Astrocyte (in vitro differentiated cells and primary cell): ENCODE measurements at regions not wholly inside any gene's neighbourhood (a gene's known extent, or its start where the extent isn't known, plus 50 kb on each side); places are given as distances from the start of the nearest gene placed in this dataset.

Experiments used
- DNase-seq: peaks from one replicate; pipeline ENCODE4 v3.0.0-alpha.2; 2010; ENCODE audit warnings: low read depth
- FAIRE-seq: peaks from 2 replicates; lab custom pipeline; 2011; peaks lifted over from hg19 to GRCh38; lab: Jason Lieb, UNC
- H2AFZ ChIP-seq: 2 replicates; pipeline ENCODE4 v1.6.0; 2012; ENCODE audit warnings: low read depth, low read length, inconsistent platforms
- H3K27ac ChIP-seq: 2 replicates; pipeline ENCODE4 v1.5.1; 2011; ENCODE audit warnings: low read depth, low read length, inconsistent platforms
- H3K27me3 ChIP-seq: 2 replicates; pipeline ENCODE4 v1.6.0; 2011; ENCODE audit warnings: low read length, inconsistent platforms; ENCODE audit not compliant: insufficient read depth
- H3K36me3 ChIP-seq: 2 replicates; pipeline ENCODE4 v1.5.1; 2011; ENCODE audit warnings: low read length, inconsistent platforms; ENCODE audit not compliant: insufficient read depth
- H3K4me1 ChIP-seq: 2 replicates; pipeline ENCODE4 v1.5.1; 2011; ENCODE audit warnings: low read length, inconsistent platforms; ENCODE audit not compliant: insufficient read depth
- H3K4me2 ChIP-seq: 2 replicates; pipeline ENCODE4 v1.6.0; 2012; ENCODE audit warnings: low read length, inconsistent platforms
- H3K4me3 ChIP-seq: 2 replicates; pipeline ENCODE4 v1.5.1; 2011; ENCODE audit warnings: low read depth, mild to moderate bottlenecking, low read length, inconsistent platforms; ENCODE audit not compliant: insufficient read depth
- H3K79me2 ChIP-seq: 2 replicates; pipeline ENCODE4 v1.6.0; 2012; ENCODE audit warnings: mild to moderate bottlenecking, low read length, inconsistent platforms; ENCODE audit not compliant: insufficient read depth
- H3K9ac ChIP-seq: 2 replicates; pipeline ENCODE4 v1.6.0; 2012; ENCODE audit warnings: mild to moderate bottlenecking, low read length, inconsistent platforms
- H3K9me3 ChIP-seq: 2 replicates; pipeline ENCODE4 v1.5.1; 2012; ENCODE audit warnings: low read depth, mild to moderate bottlenecking, low read length, inconsistent platforms; ENCODE audit not compliant: insufficient read depth
- H4K20me1 ChIP-seq: 2 replicates; pipeline ENCODE4 v1.6.0; 2012; ENCODE audit warnings: low read length, inconsistent platforms; ENCODE audit not compliant: insufficient read depth
- H3K27ac Mint-ChIP-seq: one replicate; pipeline ENCODE4 v1.8.0; 2021; ENCODE audit warnings: mild to moderate bottlenecking, mixed read lengths; ENCODE audit not compliant: unreplicated experiment
- H3K27me3 Mint-ChIP-seq: one replicate; pipeline ENCODE4 v1.8.0; 2021; ENCODE audit warnings: low read depth, mixed read lengths; ENCODE audit not compliant: unreplicated experiment
- H3K36me3 Mint-ChIP-seq: one replicate; pipeline ENCODE4 v1.8.0; 2021; ENCODE audit warnings: low read depth, mixed read lengths; ENCODE audit not compliant: unreplicated experiment
- H3K4me1 Mint-ChIP-seq: one replicate; pipeline ENCODE4 v1.8.0; 2021; ENCODE audit warnings: low read depth, mixed read lengths; ENCODE audit not compliant: unreplicated experiment
- H3K4me3 Mint-ChIP-seq: one replicate; pipeline ENCODE4 v1.8.0; 2021; ENCODE audit warnings: mild to moderate bottlenecking, moderate library complexity, mixed read lengths; ENCODE audit not compliant: unreplicated experiment
- H3K9me3 Mint-ChIP-seq: one replicate; pipeline ENCODE4 v1.8.0; 2021; ENCODE audit warnings: mild to moderate bottlenecking, mixed read lengths; ENCODE audit not compliant: unreplicated experiment
- CTCF ChIP-seq: IDR thresholded peaks from 2 replicates; pipeline ENCODE4 v1.5.1; 2011; ENCODE audit warnings: low read depth, mild to moderate bottlenecking, inconsistent platforms, low read length, moderate library complexity; ENCODE audit not compliant: insufficient read depth
- EZH2 ChIP-seq: IDR thresholded peaks from 2 replicates; pipeline ENCODE4 v1.6.1; 2012; ENCODE audit warnings: mild to moderate bottlenecking, low read length, inconsistent platforms; ENCODE audit not compliant: insufficient read depth

- no peaks in the 10 kb centered on the region for H3K9me3 ChIP-seq
- Mint-ChIP-seq H3K27ac (no peak overlapping the region), H3K4me3 (no peak overlapping the region), H3K4me1 (peaks cover 7% of the 10 kb centered on the region), H3K27me3 (no peaks in the 10 kb centered on the region), H3K36me3 (no peaks in the 10 kb centered on the region), H3K9me3 (peaks cover 6% of the 10 kb centered on the region)
- no peaks in the 10 kb centered on the region for H3K27me3 ChIP-seq
- no peaks in the 10 kb centered on the region for H3K79me2 ChIP-seq
- TF ChIP-seq EZH2 (no peak), CTCF (no peak)
- FAIRE-seq (no peak), DNase-seq (no peak)
- no peaks in the 10 kb centered on the region for H3K36me3 ChIP-seq
- H3K27ac ChIP-seq, result no peak overlapping the region
- no peak overlapping the region for H2AFZ ChIP-seq
- H3K4me3 ChIP-seq, result no peak overlapping the region
- no peak overlapping the region for H3K4me2 ChIP-seq
- H4K20me1 ChIP-seq, result no peaks in the 10 kb centered on the region
- H3K9ac ChIP-seq, result no peak overlapping the region
- no peaks in the 10 kb centered on the region for H3K4me1 ChIP-seq
These were observed 494.6 kb downstream of the ARHGEF28 start for GRCh38 chr5:74120585-74120984.

GRCh38 chr5:74118071-74118470 is 492.1 kb downstream of the ARHGEF28 start:
- Histone ChIP-seq H3K4me3 (no peak overlapping the region), H3K27me3 (no peaks in the 10 kb centered on the region), H3K9ac (no peak overlapping the region), H3K27ac (no peak overlapping the region), H3K9me3 (no peaks in the 10 kb centered on the region), H3K79me2 (no peaks in the 10 kb centered on the region), H3K36me3 (no peaks in the 10 kb centered on the region), H3K4me1 (no peaks in the 10 kb centered on the region), H2AFZ (no peak overlapping the region), H4K20me1 (no peaks in the 10 kb centered on the region), H3K4me2 (no peak overlapping the region)
- DNase-seq (no peak), FAIRE-seq (no peak)
- Mint-ChIP-seq H3K9me3 (peaks cover 8% of the 10 kb centered on the region), H3K4me1 (peaks cover 6% of the 10 kb centered on the region), H3K36me3 (no peaks in the 10 kb centered on the region), H3K4me3 (no peak overlapping the region), H3K27ac (no peak overlapping the region), H3K27me3 (no peaks in the 10 kb centered on the region)
- TF ChIP-seq EZH2, result no peak
- TF ChIP-seq CTCF, result no peak

- H3K4me1 Mint-ChIP-seq, result peaks cover 7% of the 10 kb centered on the region
These were observed 491.0 kb downstream of the ARHGEF28 start for GRCh38 chr5:74116984-74117383.

More at GRCh38 chr5:74116984-74117383, 491.0 kb downstream of the ARHGEF28 start:
- no peak overlapping the region for H2AFZ ChIP-seq
- H4K20me1 ChIP-seq, result no peaks in the 10 kb centered on the region
- peaks cover 8% of the 10 kb centered on the region for H3K9me3 Mint-ChIP-seq
- H3K4me3 ChIP-seq, result no peak overlapping the region
- H3K4me1 ChIP-seq, result no peaks in the 10 kb centered on the region
- no peak overlapping the region for H3K27ac ChIP-seq
- no peak for FAIRE-seq
- H3K36me3 Mint-ChIP-seq, result no peaks in the 10 kb centered on the region
- H3K27me3 ChIP-seq, result no peaks in the 10 kb centered on the region
- no peaks in the 10 kb centered on the region for H3K27me3 Mint-ChIP-seq
- no peak for DNase-seq
- H3K9me3 ChIP-seq, result no peaks in the 10 kb centered on the region
- H3K9ac ChIP-seq, result no peak overlapping the region
- no peak overlapping the region for H3K4me2 ChIP-seq
- H3K79me2 ChIP-seq, result no peaks in the 10 kb centered on the region
- H3K27ac Mint-ChIP-seq, result no peak overlapping the region
- H3K4me3 Mint-ChIP-seq, result no peak overlapping the region
- TF ChIP-seq EZH2 (no peak), CTCF (no peak)
- H3K36me3 ChIP-seq, result no peaks in the 10 kb centered on the region
